Upper lobe of right lung (tissue), 1 donor: ENCODE measurements at regions not wholly inside any gene's neighbourhood (a gene's known extent, or its start where the extent isn't known, plus 50 kb on each side); places are given as distances from the start of the nearest gene placed in this dataset.

ENCODE experiments used
- ATAC-seq: fragments of 200-7000 bp; cut with Tn5 transposase; one replicate; pipeline ENCODE4 v1.9.1; 2020; ENCODE audit warnings: mild to moderate bottlenecking, moderate library complexity
- DNase-seq: peaks from one replicate; pipeline ENCODE4 v3.0.0-alpha.2; 2020
- H3K27ac ChIP-seq: fragments of 200-600 bp; one replicate; pipeline ENCODE4 v1.8.0; 2022
- H3K27me3 ChIP-seq: fragments of 200-600 bp; one replicate; pipeline ENCODE4 v1.8.0; 2022; ENCODE audit warnings: mild to moderate bottlenecking
- H3K36me3 ChIP-seq: fragments of 200-600 bp; one replicate; pipeline ENCODE4 v1.8.0; 2022
- H3K4me1 ChIP-seq: fragments of 200-600 bp; one replicate; pipeline ENCODE4 v1.8.0; 2022
- H3K4me3 ChIP-seq: fragments of 200-600 bp; one replicate; pipeline ENCODE4 v1.8.0; 2022; ENCODE audit warnings: mild to moderate bottlenecking
- H3K9me3 ChIP-seq: fragments of 200-600 bp; one replicate; pipeline ENCODE4 v1.8.0; 2022
- CTCF ChIP-seq: fragments of 200-600 bp; IDR thresholded peaks from one replicate; pipeline ENCODE4 v1.8.0; 2022; ENCODE audit warnings: antibody characterized with exemption
- intact Hi-C: fragments of 100-400 bp; cut with DNase I; formaldehyde crosslinking; loops from one replicate; pipeline ENCODE4 v1.11.0; 2022
- donor health status: DM: no; HTN: yes; CAD: no; lungs with severe emphysema.

GRCh38 chr9:1951446-1951845, 63.7 kb upstream of the SMARCA2 start:
- H3K4me3 ChIP-seq: no peak overlapping the region
- H3K27ac ChIP-seq: no peak overlapping the region
- H3K36me3 ChIP-seq: no peaks in the 10 kb centered on the region
- intact Hi-C loops: no loop called here
- no peaks in the 10 kb centered on the region for H3K4me1 ChIP-seq
- H3K27me3 ChIP-seq: peaks cover 3% of the 10 kb centered on the region
- ATAC-seq (no peak), DNase-seq (no peak)
- TF ChIP-seq CTCF: no peak
- no peaks in the 10 kb centered on the region for H3K9me3 ChIP-seq

DNA sequence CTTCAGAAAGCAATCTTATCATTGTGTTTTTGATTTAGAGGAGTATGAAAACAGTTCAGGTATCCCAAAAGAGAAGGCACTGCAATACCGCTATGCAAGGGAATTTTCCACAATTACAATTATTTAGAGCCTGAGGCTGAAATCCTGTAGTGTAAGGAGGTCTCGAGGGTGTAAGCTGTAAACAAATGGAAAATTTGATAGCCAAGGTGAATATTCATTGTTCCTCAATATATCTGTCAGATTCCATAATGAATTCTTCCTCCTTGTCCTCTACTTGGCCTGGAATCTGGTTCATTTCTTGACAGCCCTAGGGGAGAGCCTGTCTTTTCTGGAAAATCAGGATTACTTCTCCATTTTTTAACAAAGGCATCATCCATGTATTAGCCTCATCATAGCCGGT, 63.1 kb upstream of the SMARCA2 start:
- DNase-seq: no peak
- no peak for TF ChIP-seq CTCF
- Histone ChIP-seq H3K4me3 (no peak overlapping the region), H3K36me3 (no peaks in the 10 kb centered on the region), H3K9me3 (no peaks in the 10 kb centered on the region), H3K27ac (no peak overlapping the region), H3K27me3 (peaks cover 3% of the 10 kb centered on the region), H3K4me1 (no peaks in the 10 kb centered on the region)
- ATAC-seq: no peak
- intact Hi-C loops: no loop called here

GRCh38 chr9:1954238-1954637, 60.9 kb upstream of the SMARCA2 start:
- H3K4me3 ChIP-seq: no peak overlapping the region
- intact Hi-C loops: no loop called here
- no peak overlapping the region for H3K27ac ChIP-seq
- no peaks in the 10 kb centered on the region for H3K36me3 ChIP-seq
- no peaks in the 10 kb centered on the region for H3K4me1 ChIP-seq
- TF ChIP-seq CTCF: no peak
- H3K27me3 ChIP-seq: peaks cover 3% of the 10 kb centered on the region
- DNase-seq (no peak), ATAC-seq (no peak)
- H3K9me3 ChIP-seq: no peaks in the 10 kb centered on the region

DNA sequence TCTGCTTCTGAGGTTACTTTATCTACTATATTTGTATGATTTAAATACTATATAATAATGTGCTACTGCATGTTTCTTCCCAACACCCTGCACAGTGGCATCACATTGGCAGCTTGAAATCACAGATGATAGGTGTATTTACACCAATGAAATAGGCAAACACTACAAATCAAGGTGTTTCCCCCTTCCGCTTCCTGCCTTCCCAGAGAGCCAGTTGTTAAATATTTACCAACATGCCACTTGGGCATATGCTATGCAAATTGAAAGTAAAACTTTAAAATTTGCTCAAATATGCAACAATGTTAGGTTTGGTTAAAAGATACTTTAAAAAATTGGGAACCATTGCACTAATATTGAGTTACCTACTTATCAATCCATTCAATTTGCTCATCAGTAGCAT, 58.2 kb upstream of the SMARCA2 start:
- DNase-seq: no peak
- peaks cover 3% of the 10 kb centered on the region for H3K27me3 ChIP-seq
- TF ChIP-seq CTCF: no peak
- no peaks in the 10 kb centered on the region for H3K9me3 ChIP-seq
- no peak for ATAC-seq
- H3K36me3 ChIP-seq: no peaks in the 10 kb centered on the region
- no peaks in the 10 kb centered on the region for H3K4me1 ChIP-seq
- intact Hi-C loops: no loop called here
- H3K4me3 ChIP-seq: no peak overlapping the region
- no peak overlapping the region for H3K27ac ChIP-seq

- Histone ChIP-seq H3K4me3 (no peak overlapping the region), H3K27ac (no peak overlapping the region), H3K9me3 (no peaks in the 10 kb centered on the region), H3K27me3 (peaks cover 3% of the 10 kb centered on the region), H3K4me1 (no peaks in the 10 kb centered on the region), H3K36me3 (no peaks in the 10 kb centered on the region)
- DNase-seq (no peak), ATAC-seq (no peak)
- TF ChIP-seq CTCF: no peak
- intact Hi-C loops: no loop called here
Measured at GRCh38 chr9:1957856-1958255, 57.3 kb upstream of the SMARCA2 start.

DNA sequence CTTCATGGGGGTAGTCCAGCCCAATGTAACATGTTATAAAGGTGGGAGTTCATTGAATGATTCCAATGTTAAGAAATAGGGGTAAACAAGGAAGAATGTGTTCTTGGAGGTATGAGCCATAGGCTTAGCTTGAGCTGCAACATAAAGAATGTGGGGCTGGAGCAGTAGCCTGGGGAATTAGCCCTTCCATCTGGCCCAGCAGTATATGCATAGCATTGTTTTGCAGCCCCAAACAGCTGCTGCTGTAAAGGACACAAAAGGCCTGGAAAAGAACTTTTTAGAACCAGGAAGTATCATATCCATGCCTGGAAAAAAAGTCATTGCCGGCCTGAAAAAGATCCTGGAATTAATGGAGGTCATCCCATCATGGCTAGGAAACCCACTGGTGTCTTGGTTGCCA, 55.8 kb upstream of the SMARCA2 start:
- intact Hi-C loops: no loop called here
- Histone ChIP-seq H3K9me3 (no peaks in the 10 kb centered on the region), H3K27ac (no peak overlapping the region), H3K4me1 (no peaks in the 10 kb centered on the region), H3K4me3 (no peak overlapping the region), H3K36me3 (no peaks in the 10 kb centered on the region), H3K27me3 (peaks cover 3% of the 10 kb centered on the region)
- TF ChIP-seq CTCF: no peak
- ATAC-seq (no peak), DNase-seq (no peak)
